ENCODE measurements at regions not wholly inside any gene's neighbourhood (a gene's known extent, or its start where the extent isn't known, plus 50 kb on each side); places are given as distances from the start of the nearest gene placed in this dataset.

DNA sequence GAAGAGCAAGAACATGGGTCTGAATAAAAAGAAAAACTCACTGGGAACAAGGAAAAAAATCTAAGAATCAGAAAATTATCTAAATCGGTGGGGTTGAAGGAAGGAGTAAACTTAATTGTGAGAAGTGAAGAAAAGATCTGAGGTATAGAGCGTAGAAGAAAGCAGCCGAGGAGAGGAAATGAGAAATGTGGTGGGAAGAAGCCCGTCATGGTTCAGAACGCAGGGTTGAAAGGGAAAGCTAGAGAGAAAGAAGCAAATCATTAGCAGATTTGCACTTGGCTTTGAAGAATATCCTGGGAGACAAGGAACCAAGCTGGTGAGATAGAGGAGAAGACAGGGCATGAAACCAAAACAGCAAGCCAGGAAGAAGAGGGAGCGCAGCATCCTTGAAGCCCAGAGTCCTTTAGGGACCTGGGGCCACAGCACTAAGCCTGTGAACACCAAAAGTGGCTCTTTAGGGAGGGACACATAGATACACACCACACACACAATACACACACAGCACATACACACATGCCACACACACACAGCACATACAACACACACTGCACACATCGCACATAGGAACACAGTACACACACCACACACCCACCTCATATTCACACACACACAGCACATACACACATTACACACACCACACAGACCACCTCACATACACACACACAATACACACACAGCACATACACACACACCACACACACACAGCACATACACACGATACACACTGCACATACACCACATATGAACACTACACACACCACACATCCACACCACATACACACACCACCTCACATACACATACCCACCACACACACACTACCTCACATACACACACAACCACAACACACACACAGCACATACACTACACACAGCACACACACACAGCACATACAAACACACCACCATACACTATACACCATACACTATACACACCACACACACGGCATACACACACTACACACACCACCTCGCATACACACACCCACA, 274.6 kb downstream of the ETAA1 start (continued):
- TF ChIP-seq TARDBP (IDR thresholded peaks at IDR 0.05; ENCODE audit: borderline replicate concordance) (no peak), MXI1 (IDR thresholded peaks at IDR 0.05; ENCODE audit: low read depth, low read length) (no peak), ZNF217 (IDR thresholded peaks at IDR 0.05) (no peak), JUND (IDR thresholded peaks at IDR 0.05; ENCODE audit: low read depth, low read length) (no peak), ZBED1 (IDR thresholded peaks at IDR 0.05; ENCODE audit: borderline replicate concordance) (no peak), CREB1 (IDR thresholded peaks at IDR 0.05; ENCODE audit: low read depth) (no peak), JUNB (IDR thresholded peaks at IDR 0.05) (no peak), KAT2A (conservative IDR thresholded peaks at IDR 0.05; ENCODE audit: control insufficient read depth, low read depth, low read length) (no peak), CHD4 (IDR thresholded peaks at IDR 0.05) (no peak), BACH1 (IDR thresholded peaks at IDR 0.05; ENCODE audit: borderline replicate concordance) (no peak), RUNX3 (IDR thresholded peaks at IDR 0.05; ENCODE audit: low read length) (no peak), SREBF2 (IDR thresholded peaks at IDR 0.05; ENCODE audit: low read length) (no peak), WRNIP1 (IDR thresholded peaks at IDR 0.05; ENCODE audit: borderline replicate concordance, low read depth, low read length) (no peak), MTA2 (IDR thresholded peaks at IDR 0.05; ENCODE audit: low read depth) (peak; percentile 54; the same call in 1 of the 2 replicates)
- TF ChIP-seq, protein P1, sequence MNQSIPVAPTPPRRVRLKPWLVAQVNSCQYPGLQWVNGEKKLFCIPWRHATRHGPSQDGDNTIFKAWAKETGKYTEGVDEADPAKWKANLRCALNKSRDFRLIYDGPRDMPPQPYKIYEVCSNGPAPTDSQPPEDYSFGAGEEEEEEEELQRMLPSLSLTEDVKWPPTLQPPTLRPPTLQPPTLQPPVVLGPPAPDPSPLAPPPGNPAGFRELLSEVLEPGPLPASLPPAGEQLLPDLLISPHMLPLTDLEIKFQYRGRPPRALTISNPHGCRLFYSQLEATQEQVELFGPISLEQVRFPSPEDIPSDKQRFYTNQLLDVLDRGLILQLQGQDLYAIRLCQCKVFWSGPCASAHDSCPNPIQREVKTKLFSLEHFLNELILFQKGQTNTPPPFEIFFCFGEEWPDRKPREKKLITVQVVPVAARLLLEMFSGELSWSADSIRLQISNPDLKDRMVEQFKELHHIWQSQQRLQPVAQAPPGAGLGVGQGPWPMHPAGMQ (IDR thresholded peaks at IDR 0.05; ENCODE audit: borderline replicate concordance): no peak

Data from GM12878 (cell line).